PC-3 (cell line): ENCODE measurements at regions not wholly inside any gene's neighbourhood (a gene's known extent, or its start where the extent isn't known, plus 50 kb on each side); places are given as distances from the start of the nearest gene placed in this dataset.

Experiments
- ATAC-seq: fragments of 200-7000 bp; cut with Tn5 transposase; 2 replicates; pipeline ENCODE4 v1.9.1; 2020; ENCODE audit warnings: mild to moderate bottlenecking, moderate library complexity
- BruUV-seq: library from RNA; stranded (reverse); fragments of 400-500 nt; replicated peaks from 2 replicates; lab custom pipeline; 2021; lab: Mats Ljungman, UMichigan
- CTCF ChIA-PET: fragments of 300-600 bp; sonication (Branson Sonifier 250); formaldehyde crosslinking; loops from one replicate; lab custom pipeline; 2022; ENCODE audit warnings: antibody characterized with exemption; lab: Charles Lee
- POLR2A ChIA-PET: fragments of 300-600 bp; sonication (Branson Sonifier 250); formaldehyde crosslinking; loops from one replicate; lab custom pipeline; 2022; ENCODE audit warnings: antibody characterized with exemption; ENCODE audit not compliant: unreplicated experiment; lab: Charles Lee
- DNase-seq: peaks from one replicate; pipeline ENCODE4 v3.0.0-alpha.2; 2015
- H2AFZ ChIP-seq: fragments of 300-600 bp; sonication (generic); 2 replicates; pipeline ENCODE4 v1.6.0; 2016; ENCODE audit warnings: antibody characterized with exemption, low read length
- H3F3A ChIP-seq: fragments of 300-600 bp; sonication (generic); one replicate; pipeline ENCODE4 v1.6.0; 2017; ENCODE audit warnings: antibody characterized with exemption, low read length, control low read depth, mild to moderate bottlenecking; ENCODE audit not compliant: unreplicated experiment
- H3K27ac ChIP-seq: fragments of 300-600 bp; sonication (generic); 2 replicates; pipeline ENCODE4 v1.5.1; 2016; ENCODE audit warnings: mild to moderate bottlenecking, low read length
- H3K27me3 ChIP-seq: fragments of 300-600 bp; sonication (generic); 2 replicates; pipeline ENCODE4 v1.6.1; 2016; ENCODE audit warnings: low read length, mixed read lengths
- H3K36me3 ChIP-seq: fragments of 300-600 bp; sonication (generic); 2 replicates; pipeline ENCODE4 v1.6.1; 2016; ENCODE audit warnings: low read depth, mixed run types, low read length, mixed read lengths
- H3K4me1 ChIP-seq: fragments of 300-600 bp; sonication (generic); 2 replicates; pipeline ENCODE4 v1.5.1; 2016; ENCODE audit warnings: low read length; ENCODE audit not compliant: insufficient read depth
- H3K4me2 ChIP-seq: fragments of 300-600 bp; sonication (generic); 2 replicates; pipeline ENCODE4 v1.6.0; 2016; ENCODE audit warnings: low read length
- H3K4me3 ChIP-seq: fragments of 300-600 bp; sonication (generic); 2 replicates; pipeline ENCODE4 v1.5.1; 2016; ENCODE audit warnings: mild to moderate bottlenecking, low read length, mixed read lengths
- H3K79me2 ChIP-seq: fragments of 300-600 bp; sonication (generic); 2 replicates; pipeline ENCODE4 v1.6.1; 2017; ENCODE audit warnings: low read length, mixed read lengths
- H3K9ac ChIP-seq: fragments of 300-600 bp; sonication (generic); 2 replicates; pipeline ENCODE4 v1.6.0; 2016; ENCODE audit warnings: mild to moderate bottlenecking, low read length
- H3K9me2 ChIP-seq: fragments of 300-600 bp; sonication (generic); replicated peaks from 2 replicates; pipeline ENCODE4 v1.6.1; 2016; ENCODE audit warnings: mixed run types, low read length, mixed read lengths
- H3K9me3 ChIP-seq: fragments of 300-600 bp; sonication (generic); 2 replicates; pipeline ENCODE4 v1.6.1; 2016; ENCODE audit warnings: low read length, mixed read lengths
- H4K20me1 ChIP-seq: fragments of 300-600 bp; sonication (generic); 2 replicates; pipeline ENCODE4 v1.6.1; 2016; ENCODE audit warnings: low read length, mixed read lengths
- EZH2 ChIP-seq: fragments of 300-600 bp; sonication (generic); IDR thresholded peaks from one replicate; pipeline ENCODE4 v1.6.1; 2017; ENCODE audit warnings: antibody characterized with exemption, mild to moderate bottlenecking, low read length; ENCODE audit not compliant: unreplicated experiment
- EZH2phosphoT487 ChIP-seq: fragments of 300-600 bp; sonication (generic); IDR thresholded peaks from 2 replicates; pipeline ENCODE4 v1.6.1; 2018; ENCODE audit warnings: mild to moderate bottlenecking, antibody characterized with exemption, low read length, borderline replicate concordance
- intact Hi-C: fragments of 100-400 bp; cut with micrococcal nuclease; formaldehyde crosslinking; loops from 2 replicates; pipeline ENCODE4 v1.9.0; 2023
- TF ChIP-seq, protein P1 (sequence below): fragments of 300-600 bp; sonication (generic); conservative IDR thresholded peaks from 2 replicates; pipeline ENCODE4 v1.5.1; 2017; ENCODE audit warnings: antibody characterized with exemption, low read depth, mild to moderate bottlenecking, low read length

DNA sequence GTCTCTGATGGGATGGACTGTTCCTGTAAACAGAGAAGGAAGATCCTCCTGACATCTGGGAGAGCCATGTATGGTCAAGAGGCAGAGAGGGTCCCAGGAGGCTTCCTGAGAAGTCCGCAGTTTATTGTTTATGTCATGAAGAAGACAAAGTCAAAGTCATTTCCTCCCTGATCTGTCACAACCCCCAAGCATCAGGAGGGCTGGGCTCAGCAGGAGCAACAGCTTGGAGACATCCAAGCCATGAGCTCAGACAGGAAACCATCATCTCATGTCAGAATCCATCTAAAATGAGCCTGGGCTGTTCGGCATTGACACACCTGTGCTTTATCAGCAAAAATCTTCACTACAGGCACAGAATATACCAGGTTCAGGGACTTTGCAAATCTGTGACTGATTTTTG, 325.0 kb upstream of the MSX2 start:
- Histone ChIP-seq H3K9me2 (no peaks in the 10 kb centered on the region), H3K36me3 (no peaks in the 10 kb centered on the region), H3K9ac (no peak overlapping the region), H3K4me2 (no peak overlapping the region), H3K27me3 (no peaks in the 10 kb centered on the region), H4K20me1 (no peaks in the 10 kb centered on the region), H3K4me3 (no peak overlapping the region), H3K27ac (no peak overlapping the region), H3K79me2 (no peaks in the 10 kb centered on the region), H3K4me1 (no peaks in the 10 kb centered on the region; the same call in 1 of the 2 replicates), H3K9me3 (no peaks in the 10 kb centered on the region), H2AFZ (no peak overlapping the region), H3F3A (no peaks in the 10 kb centered on the region)
- ATAC-seq (no peak), DNase-seq (no peak)
- TF ChIP-seq, protein P1, sequence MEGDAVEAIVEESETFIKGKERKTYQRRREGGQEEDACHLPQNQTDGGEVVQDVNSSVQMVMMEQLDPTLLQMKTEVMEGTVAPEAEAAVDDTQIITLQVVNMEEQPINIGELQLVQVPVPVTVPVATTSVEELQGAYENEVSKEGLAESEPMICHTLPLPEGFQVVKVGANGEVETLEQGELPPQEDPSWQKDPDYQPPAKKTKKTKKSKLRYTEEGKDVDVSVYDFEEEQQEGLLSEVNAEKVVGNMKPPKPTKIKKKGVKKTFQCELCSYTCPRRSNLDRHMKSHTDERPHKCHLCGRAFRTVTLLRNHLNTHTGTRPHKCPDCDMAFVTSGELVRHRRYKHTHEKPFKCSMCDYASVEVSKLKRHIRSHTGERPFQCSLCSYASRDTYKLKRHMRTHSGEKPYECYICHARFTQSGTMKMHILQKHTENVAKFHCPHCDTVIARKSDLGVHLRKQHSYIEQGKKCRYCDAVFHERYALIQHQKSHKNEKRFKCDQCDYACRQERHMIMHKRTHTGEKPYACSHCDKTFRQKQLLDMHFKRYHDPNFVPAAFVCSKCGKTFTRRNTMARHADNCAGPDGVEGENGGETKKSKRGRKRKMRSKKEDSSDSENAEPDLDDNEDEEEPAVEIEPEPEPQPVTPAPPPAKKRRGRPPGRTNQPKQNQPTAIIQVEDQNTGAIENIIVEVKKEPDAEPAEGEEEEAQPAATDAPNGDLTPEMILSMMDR = no peak
- no peak for TF ChIP-seq EZH2
- TF ChIP-seq EZH2phosphoT487 = no peak
- ChIA-PET POLR2A (no interaction called here), CTCF (no interaction called here)
- intact Hi-C loops = no loop called here
- no TSS peak for BruUV-seq

GRCh38 chr5:174400461-174400860, 323.9 kb upstream of the MSX2 start:
- Histone ChIP-seq H2AFZ (no peak overlapping the region), H4K20me1 (no peaks in the 10 kb centered on the region), H3K36me3 (no peaks in the 10 kb centered on the region), H3K9me2 (no peaks in the 10 kb centered on the region), H3K4me1 (no peaks in the 10 kb centered on the region; the same call in 1 of the 2 replicates), H3K4me3 (no peak overlapping the region), H3K27ac (no peak overlapping the region), H3F3A (no peaks in the 10 kb centered on the region), H3K79me2 (no peaks in the 10 kb centered on the region), H3K4me2 (no peak overlapping the region), H3K27me3 (no peaks in the 10 kb centered on the region), H3K9me3 (no peaks in the 10 kb centered on the region), H3K9ac (no peak overlapping the region)
- ChIA-PET POLR2A (no interaction called here), CTCF (no interaction called here)
- DNase-seq (no peak), ATAC-seq (no peak)
- intact Hi-C loops = no loop called here
- no peak for TF ChIP-seq EZH2
- TF ChIP-seq, protein P1 = no peak
- no peak for TF ChIP-seq EZH2phosphoT487
- no TSS peak for BruUV-seq

DNA sequence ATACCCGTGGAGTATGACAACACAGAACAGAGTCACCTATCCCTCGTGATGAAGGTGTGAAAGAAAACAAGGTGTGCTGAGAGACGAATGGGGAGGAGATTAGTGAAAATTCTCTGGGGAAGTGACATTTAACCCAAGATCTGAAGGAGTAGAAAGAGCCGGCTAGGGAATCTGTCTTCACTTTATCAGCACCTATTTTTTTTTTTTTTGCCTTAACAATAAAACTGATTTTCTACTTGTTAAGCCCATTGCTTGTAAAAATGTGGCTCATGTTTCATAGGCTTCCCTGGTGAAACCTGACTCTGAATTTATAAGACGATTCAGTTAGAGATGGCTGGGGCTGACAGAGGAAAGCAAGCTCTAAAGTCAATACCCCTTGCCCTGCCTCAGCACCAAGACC, 322.6 kb upstream of the MSX2 start:
- no peaks in the 10 kb centered on the region for H3K9me3 ChIP-seq
- TF ChIP-seq EZH2 (no peak), EZH2phosphoT487 (no peak)
- TF ChIP-seq, protein P1 = no peak
- H3K27me3 ChIP-seq = peaks cover 4% of the 10 kb centered on the region; the same call in 1 of the 2 replicates
- H3F3A ChIP-seq = no peaks in the 10 kb centered on the region
- no peaks in the 10 kb centered on the region for H4K20me1 ChIP-seq
- DNase-seq (peak; percentile 12), ATAC-seq (no peak)
- H3K9me2 ChIP-seq = no peaks in the 10 kb centered on the region
- no peaks in the 10 kb centered on the region for H3K79me2 ChIP-seq
- intact Hi-C loops = no loop called here
- H3K9ac ChIP-seq = no peak overlapping the region
- no peak overlapping the region for H3K4me3 ChIP-seq
- H3K4me2 ChIP-seq = no peak overlapping the region
- ChIA-PET POLR2A (no interaction called here), CTCF (no interaction called here)
- no peaks in the 10 kb centered on the region for H3K36me3 ChIP-seq
- BruUV-seq = no TSS peak
- H3K4me1 ChIP-seq = no peaks in the 10 kb centered on the region; the same call in 1 of the 2 replicates
- H2AFZ ChIP-seq = no peak overlapping the region
- H3K27ac ChIP-seq = no peak overlapping the region
